ENCODE measurements at regions not wholly inside any gene's neighbourhood (a gene's known extent, or its start where the extent isn't known, plus 50 kb on each side); places are given as distances from the start of the nearest gene placed in this dataset.

DNA sequence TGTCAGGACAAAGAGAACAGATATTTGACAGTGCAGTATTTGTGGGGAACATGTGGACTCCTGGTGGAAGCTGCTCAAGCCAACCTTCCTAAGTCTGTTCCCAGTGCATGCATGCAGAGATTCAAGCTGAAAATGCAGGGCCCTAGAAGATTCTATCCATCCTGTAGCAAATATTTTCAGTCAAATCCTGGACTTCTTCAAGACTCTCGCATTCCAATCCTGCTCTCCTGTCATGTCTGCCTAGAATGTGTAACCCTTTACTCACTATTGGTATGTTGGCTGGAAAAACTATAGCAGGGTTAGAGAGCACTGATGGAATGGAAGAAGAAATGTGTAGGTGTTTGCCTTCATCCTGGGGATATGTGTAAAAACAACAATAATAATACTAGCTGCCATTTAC, 385.6 kb upstream of the PKN2 start:
- no peaks in the 10 kb centered on the region for H3K27me3 ChIP-seq (replicated peaks in 1 of 7)
- TF ChIP-seq POLR2AphosphoS5 (IDR thresholded peaks at IDR 0.05) (no peak), CTCF (IDR thresholded peaks at IDR 0.05 in 8 of 11, conservative IDR thresholded peaks at IDR 0.05 in 3 of 11) (no peak), POLR2A (IDR thresholded peaks at IDR 0.05) (no peak)

DNA sequence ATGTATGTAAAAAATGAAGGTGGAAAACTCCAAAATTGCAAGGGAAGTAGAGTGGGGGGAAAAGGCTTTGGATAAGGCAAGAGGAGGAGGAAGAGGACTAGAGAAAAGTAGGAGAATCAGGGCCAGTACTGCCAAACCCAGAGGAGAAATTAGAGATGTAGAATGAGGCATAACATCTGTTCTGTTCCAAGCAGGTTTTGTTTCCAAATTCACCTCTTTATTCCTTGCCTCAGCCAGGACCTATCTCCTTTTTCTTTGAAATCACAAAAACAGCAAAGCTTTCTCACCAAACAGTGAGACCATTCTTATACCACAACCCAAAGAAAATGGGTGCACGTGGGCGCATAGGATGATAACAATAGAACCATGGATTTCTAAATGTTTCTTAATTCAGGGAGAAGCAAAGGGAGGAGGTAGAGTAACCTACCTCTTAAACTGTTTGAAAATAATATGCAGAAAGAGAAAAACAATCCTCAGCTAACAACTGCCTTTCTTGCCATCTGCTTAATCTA, 383.3 kb upstream of the PKN2 start:
- no peak for DNase-seq
- Histone ChIP-seq H3K27ac (no peak overlapping the region), H3K9me3 (no peaks in the 10 kb centered on the region), H3K4me3 (no peak overlapping the region), H3K27me3 (replicated peaks in 1 of 7) (no peaks in the 10 kb centered on the region), H3K36me3 (no peaks in the 10 kb centered on the region), H3K4me1 (no peaks in the 10 kb centered on the region)
- WGBS, 5 donors = 91 to 94% (median 93%) methylated on average over 2 of the region's 2 CpGs
- TF ChIP-seq POLR2A (IDR thresholded peaks at IDR 0.05) (no peak), CTCF (IDR thresholded peaks at IDR 0.05 in 8 of 11, conservative IDR thresholded peaks at IDR 0.05 in 3 of 11) (no peak), POLR2AphosphoS5 (IDR thresholded peaks at IDR 0.05) (no peak)
- intact Hi-C loops (cut with DNase I; ENCODE audit: low total_unique reads) = no loop called here

More for the DNA sequence above, 385.6 kb upstream of the PKN2 start:
- no peak for DNase-seq
- H3K27ac ChIP-seq = no peak overlapping the region
- H3K36me3 ChIP-seq = no peaks in the 10 kb centered on the region
- WGBS, 5 donors = 78 to 92% (median 85%) methylated on average over 1 of the region's 1 CpG
- intact Hi-C loops (cut with DNase I; ENCODE audit: low total_unique reads) = loop anchor here (10.0 kb wide), 1 partner anchor 114 kb away; no protein-coding TSS in a partner anchor
- no peaks in the 10 kb centered on the region for H3K4me1 ChIP-seq
- H3K9me3 ChIP-seq = no peaks in the 10 kb centered on the region
- H3K4me3 ChIP-seq = no peak overlapping the region

DNA sequence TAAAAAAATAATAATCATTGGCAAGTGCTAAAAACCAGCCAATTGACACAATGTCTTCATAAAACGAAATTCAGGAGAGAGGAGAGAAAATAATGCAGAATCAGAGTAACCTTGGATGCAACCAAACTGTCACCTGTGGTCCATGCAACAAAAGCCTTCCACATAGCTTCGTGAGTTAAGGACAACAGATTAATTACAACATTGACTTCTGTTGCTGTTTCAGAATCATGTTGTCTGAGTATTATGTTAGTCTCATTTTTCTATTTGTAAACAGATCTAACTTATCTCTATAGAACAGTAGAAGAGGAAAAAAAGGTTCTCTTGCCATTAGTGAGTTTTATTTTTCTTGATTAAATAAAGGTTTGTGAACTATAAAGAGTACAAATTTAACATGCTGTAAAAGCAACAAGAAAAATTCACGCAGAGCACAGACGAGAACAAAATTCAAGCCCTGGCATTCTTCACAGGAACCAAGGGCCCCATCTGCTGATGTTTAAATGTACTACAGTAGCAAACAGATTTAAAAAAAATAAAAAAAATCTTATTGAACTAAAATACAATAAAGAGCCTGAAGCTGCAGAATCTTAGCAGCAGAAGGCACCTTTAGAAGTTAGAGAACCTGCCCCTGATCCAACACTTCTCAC, 381.1 kb upstream of the PKN2 start:
- no peaks in the 10 kb centered on the region for H3K9me3 ChIP-seq
- no peaks in the 10 kb centered on the region for H3K36me3 ChIP-seq
- H3K27me3 ChIP-seq (replicated peaks in 1 of 7) = no peaks in the 10 kb centered on the region
- no peak overlapping the region for H3K4me3 ChIP-seq
- intact Hi-C loops (cut with DNase I; ENCODE audit: low total_unique reads) = no loop called here
- TF ChIP-seq CTCF (IDR thresholded peaks at IDR 0.05 in 8 of 11, conservative IDR thresholded peaks at IDR 0.05 in 3 of 11) (peak in 7 of 11 experiments; percentile 14 to 42 (median 22)), POLR2AphosphoS5 (IDR thresholded peaks at IDR 0.05) (no peak)
- DNase-seq = no peak
- no peaks in the 10 kb centered on the region for H3K4me1 ChIP-seq
- WGBS, 5 donors = 32 to 52% (median 39%) methylated on average over 4 of the region's 4 CpGs
- H3K27ac ChIP-seq = no peak overlapping the region

DNA sequence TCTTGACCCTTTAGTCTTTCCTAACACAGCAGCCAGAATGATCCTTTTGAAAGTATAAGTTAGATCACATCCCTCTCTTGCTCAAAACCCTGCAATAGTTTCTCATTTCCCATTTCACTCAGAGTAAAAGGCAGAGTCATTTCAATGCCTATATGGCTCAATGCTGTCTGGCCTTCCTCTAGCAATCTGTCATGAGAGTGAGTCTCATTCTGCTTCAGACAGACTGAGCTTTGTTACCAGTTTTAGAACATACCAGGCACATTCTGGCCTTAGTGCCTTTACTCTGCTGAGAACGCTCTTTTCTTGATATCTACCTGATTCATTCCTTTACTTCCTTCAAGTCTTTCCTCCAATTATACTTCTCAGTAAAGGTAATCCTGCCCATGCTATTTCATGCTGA, 372.8 kb upstream of the PKN2 start:
- no peak overlapping the region for H3K27ac ChIP-seq
- no peak overlapping the region for H3K4me3 ChIP-seq
- TF ChIP-seq CTCF (IDR thresholded peaks at IDR 0.05 in 8 of 11, conservative IDR thresholded peaks at IDR 0.05 in 3 of 11) (no peak), POLR2A (IDR thresholded peaks at IDR 0.05) (no peak), POLR2AphosphoS5 (IDR thresholded peaks at IDR 0.05) (no peak)
- DNase-seq = no peak
- no peaks in the 10 kb centered on the region for H3K4me1 ChIP-seq
- intact Hi-C loops (cut with DNase I; ENCODE audit: low total_unique reads) = no loop called here
- peaks cover 0 to 8% (median 0%) of the 10 kb centered on the region in 8 donors for H3K9me3 ChIP-seq
- WGBS, 5 donors = 79 to 92% (median 88%) methylated on average over 1 of the region's 1 CpG
- no peaks in the 10 kb centered on the region for H3K27me3 ChIP-seq (replicated peaks in 1 of 7)
- no peaks in the 10 kb centered on the region for H3K36me3 ChIP-seq
